Liver (tissue), 8 donors: ENCODE measurements at regions not wholly inside any gene's neighbourhood (a gene's known extent, or its start where the extent isn't known, plus 50 kb on each side); places are given as distances from the start of the nearest gene placed in this dataset.

ENCODE experiments used
- DNase-seq: peaks from one replicate; pipeline ENCODE4 v3.0.0-alpha.2; 2017; ENCODE audit warnings: low spot score
- H3K27ac ChIP-seq, 2 donors: one replicate each; pipeline ENCODE4 v1.7.0; 2013; ENCODE audit warnings: inconsistent platforms in 2 of 2, low read length in 2 of 2, control low read depth in 1 of 2, low read depth in 1 of 2, mild to moderate bottlenecking in 1 of 2
- H3K27me3 ChIP-seq, 4 donors: one replicate each; pipeline versions ENCODE4 v1.6.1 to v1.7.0; 2013; ENCODE audit warnings: low read length in 3 of 4, inconsistent platforms in 1 of 4, mild to moderate bottlenecking in 1 of 4, moderate library complexity in 1 of 4; ENCODE audit not compliant: control insufficient read depth in 4 of 4, insufficient read depth in 4 of 4
- H3K36me3 ChIP-seq, 4 donors: one replicate each; pipeline versions ENCODE4 v1.6.1 to v1.7.0; 2013; ENCODE audit warnings: low read length in 3 of 4, mild to moderate bottlenecking in 3 of 4, low read depth in 1 of 4, moderate library complexity in 1 of 4; ENCODE audit not compliant: control insufficient read depth in 4 of 4, insufficient read depth in 3 of 4
- H3K4me1 ChIP-seq, 4 donors: one replicate each; pipeline versions ENCODE4 v1.6.1 to v1.7.0; 2013; ENCODE audit warnings: low read length in 3 of 4, mild to moderate bottlenecking in 3 of 4, moderate library complexity in 1 of 4; ENCODE audit not compliant: control insufficient read depth in 4 of 4, insufficient read depth in 4 of 4
- H3K4me3 ChIP-seq, 3 donors: one replicate each; pipeline versions ENCODE4 v1.6.1 to v1.7.0; 2013; ENCODE audit warnings: low read length in 3 of 3, control low read depth in 1 of 3, low read depth in 1 of 3, mild to moderate bottlenecking in 1 of 3
- H3K9ac ChIP-seq, 2 donors: one replicate each; pipeline ENCODE4 v1.7.0; 2013; ENCODE audit warnings: low read length in 2 of 2, mild to moderate bottlenecking in 2 of 2, moderate library complexity in 2 of 2, control low read depth in 1 of 2, low read depth in 1 of 2
- H3K9me3 ChIP-seq, 4 donors: one replicate each; pipeline versions ENCODE4 v1.6.1 to v1.7.0; 2013; ENCODE audit warnings: low read length in 3 of 4; ENCODE audit not compliant: control insufficient read depth in 4 of 4
- ATF3 ChIP-seq: IDR thresholded peaks from 2 replicates; pipeline ENCODE4 v1.6.1; 2016; ENCODE audit warnings: antibody characterized with exemption
- EGR1 ChIP-seq, 2 donors: IDR thresholded peaks; 2 replicates each; pipeline ENCODE4 v1.6.1; 2016 to 2018; ENCODE audit warnings: antibody characterized with exemption in 2 of 2, low read depth in 2 of 2
- FOXA1 ChIP-seq: IDR thresholded peaks from 2 replicates; pipeline ENCODE4 v1.6.1; 2016; ENCODE audit warnings: antibody characterized with exemption
- FOXA2 ChIP-seq: IDR thresholded peaks from 2 replicates; pipeline ENCODE4 v1.6.1; 2016; ENCODE audit warnings: antibody characterized with exemption
- GABPA ChIP-seq, 2 donors: IDR thresholded peaks in 1 of 2; conservative IDR thresholded peaks in 1 of 2; 2 replicates each; pipeline ENCODE4 v1.6.1; 2016; ENCODE audit warnings: antibody characterized with exemption in 2 of 2, mild to moderate bottlenecking in 1 of 2, moderate library complexity in 1 of 2
- HNF4A ChIP-seq, 2 donors: conservative IDR thresholded peaks; 2 replicates each; pipeline ENCODE4 v1.6.1; 2016; ENCODE audit warnings: antibody characterized with exemption in 2 of 2, mild to moderate bottlenecking in 2 of 2
- HNF4G ChIP-seq: IDR thresholded peaks from 2 replicates; pipeline ENCODE4 v1.6.1; 2016; ENCODE audit warnings: antibody characterized with exemption
- JUND ChIP-seq, 2 donors: IDR thresholded peaks; 2 replicates each; pipeline ENCODE4 v1.6.1; 2016; ENCODE audit warnings: antibody characterized with exemption in 2 of 2
- NR2F2 ChIP-seq: IDR thresholded peaks from 2 replicates; pipeline ENCODE4 v1.6.1; 2016; ENCODE audit warnings: antibody characterized with exemption
- RAD21 ChIP-seq, 2 donors: IDR thresholded peaks; 2 replicates each; pipeline ENCODE4 v1.6.1; 2016; ENCODE audit warnings: antibody characterized with exemption in 2 of 2, mild to moderate bottlenecking in 2 of 2
- REST ChIP-seq: IDR thresholded peaks from 2 replicates; pipeline ENCODE4 v1.6.1; 2016; ENCODE audit warnings: antibody characterized with exemption, mild to moderate bottlenecking
- RXRA ChIP-seq, 2 donors: IDR thresholded peaks; 2 replicates each; pipeline ENCODE4 v1.6.1; 2017 to 2018; ENCODE audit warnings: antibody characterized with exemption in 2 of 2, mild to moderate bottlenecking in 1 of 2
- SP1 ChIP-seq: IDR thresholded peaks from 2 replicates; pipeline ENCODE4 v1.6.1; 2018; ENCODE audit warnings: antibody characterized with exemption, mild to moderate bottlenecking
- TAF1 ChIP-seq: conservative IDR thresholded peaks from 2 replicates; pipeline ENCODE4 v1.6.1; 2016; ENCODE audit warnings: antibody characterized with exemption, mild to moderate bottlenecking
- YY1 ChIP-seq: IDR thresholded peaks from 2 replicates; pipeline ENCODE4 v1.6.1; 2016; ENCODE audit warnings: antibody characterized with exemption, mild to moderate bottlenecking
- ZBTB33 ChIP-seq: IDR thresholded peaks from 2 replicates; pipeline ENCODE4 v1.6.1; 2016; ENCODE audit warnings: antibody characterized with exemption
- WGBS: extraction: QIAGEN DNeasy Blood & Tissue Kit; methylation state at CpG from one replicate; pipeline ENCODE4 v1.1.7; 2013; 5-methylcytosine and 5-hydroxymethylcytosine counted together
- TF ChIP-seq, protein P1 (sequence below): fragments of 150-350 bp; IDR thresholded peaks from 2 replicates; pipeline ENCODE4 v1.5.1; 2017; ENCODE audit warnings: improper control_type of control experiment, low read depth, low read length; ENCODE audit not compliant: missing input control
- TF ChIP-seq, protein P2 (sequence below): IDR thresholded peaks from 2 replicates; pipeline ENCODE4 v1.6.1; 2016; ENCODE audit warnings: antibody characterized with exemption
- donor health status: healthy.
- donor health status: healthy.
- donor health status: healthy.
- donor health status: healthy.
- donor health status: healthy.

- TF ChIP-seq, protein P1, sequence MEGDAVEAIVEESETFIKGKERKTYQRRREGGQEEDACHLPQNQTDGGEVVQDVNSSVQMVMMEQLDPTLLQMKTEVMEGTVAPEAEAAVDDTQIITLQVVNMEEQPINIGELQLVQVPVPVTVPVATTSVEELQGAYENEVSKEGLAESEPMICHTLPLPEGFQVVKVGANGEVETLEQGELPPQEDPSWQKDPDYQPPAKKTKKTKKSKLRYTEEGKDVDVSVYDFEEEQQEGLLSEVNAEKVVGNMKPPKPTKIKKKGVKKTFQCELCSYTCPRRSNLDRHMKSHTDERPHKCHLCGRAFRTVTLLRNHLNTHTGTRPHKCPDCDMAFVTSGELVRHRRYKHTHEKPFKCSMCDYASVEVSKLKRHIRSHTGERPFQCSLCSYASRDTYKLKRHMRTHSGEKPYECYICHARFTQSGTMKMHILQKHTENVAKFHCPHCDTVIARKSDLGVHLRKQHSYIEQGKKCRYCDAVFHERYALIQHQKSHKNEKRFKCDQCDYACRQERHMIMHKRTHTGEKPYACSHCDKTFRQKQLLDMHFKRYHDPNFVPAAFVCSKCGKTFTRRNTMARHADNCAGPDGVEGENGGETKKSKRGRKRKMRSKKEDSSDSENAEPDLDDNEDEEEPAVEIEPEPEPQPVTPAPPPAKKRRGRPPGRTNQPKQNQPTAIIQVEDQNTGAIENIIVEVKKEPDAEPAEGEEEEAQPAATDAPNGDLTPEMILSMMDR = no peak
- TF ChIP-seq GABPA (IDR thresholded peaks at IDR 0.05 in 1 of 2, conservative IDR thresholded peaks at IDR 0.05 in 1 of 2) (no peak), RAD21 (IDR thresholded peaks at IDR 0.05) (no peak), SP1 (no peak), HNF4A (conservative IDR thresholded peaks at IDR 0.05) (no peak), RXRA (IDR thresholded peaks at IDR 0.05) (no peak), HNF4G (no peak), TAF1 (no peak), YY1 (no peak), FOXA1 (no peak), FOXA2 (no peak)
Measured at GRCh38 chr12:33587784-33588712, 148.4 kb upstream of the SYT10 start (continued).

DNA sequence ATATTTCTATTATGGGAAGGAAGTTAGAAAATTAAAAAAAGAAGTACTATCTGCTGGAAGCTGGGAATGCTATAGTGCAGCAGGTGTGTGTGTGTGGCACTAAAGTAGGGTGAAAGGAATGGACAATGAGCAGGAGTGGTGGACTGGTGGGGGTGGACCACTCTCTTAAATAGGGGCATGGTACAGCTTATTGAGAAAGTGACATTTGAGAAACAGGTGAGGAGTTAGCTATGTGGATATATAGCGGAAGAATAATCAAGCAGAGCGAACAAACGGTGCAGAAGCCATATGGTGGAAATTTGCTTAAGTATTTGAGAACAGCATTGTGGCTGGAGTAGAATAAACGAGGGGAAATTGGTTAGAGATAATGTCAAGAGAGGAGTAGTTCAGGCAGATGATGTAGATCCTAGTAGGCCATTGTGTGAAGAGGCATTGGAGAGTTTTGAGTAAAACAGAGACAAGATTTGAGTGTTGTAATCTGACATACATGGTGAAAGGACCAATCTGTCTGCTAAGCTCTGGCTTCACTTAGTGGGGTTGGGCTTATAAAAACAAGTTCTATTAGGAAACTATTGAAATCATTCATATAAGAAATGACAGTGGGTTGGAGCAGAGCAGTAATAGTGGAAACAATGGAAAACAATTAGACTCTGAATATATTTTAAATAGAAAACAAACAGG lies 149.2 kb upstream of the SYT10 start:
- no peak for DNase-seq
- Histone ChIP-seq H3K27ac (no peak overlapping the region), H3K9me3 (peaks cover 0 to under 1% (median 0%) of the 10 kb centered on the region in 4 donors), H3K4me3 (no peak overlapping the region), H3K36me3 (no peaks in the 10 kb centered on the region), H3K4me1 (no peaks in the 10 kb centered on the region), H3K9ac (no peak overlapping the region), H3K27me3 (no peaks in the 10 kb centered on the region)
- 64% methylated on average over 4 of the region's 4 CpGs for WGBS
- no peak for TF ChIP-seq HNF4G
- TF ChIP-seq, protein P2, sequence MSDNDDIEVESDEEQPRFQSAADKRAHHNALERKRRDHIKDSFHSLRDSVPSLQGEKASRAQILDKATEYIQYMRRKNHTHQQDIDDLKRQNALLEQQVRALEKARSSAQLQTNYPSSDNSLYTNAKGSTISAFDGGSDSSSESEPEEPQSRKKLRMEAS = no peak
- TF ChIP-seq REST = no peak
- no peak for TF ChIP-seq GABPA (IDR thresholded peaks at IDR 0.05 in 1 of 2, conservative IDR thresholded peaks at IDR 0.05 in 1 of 2)
- no peak for TF ChIP-seq ATF3
- TF ChIP-seq YY1 = no peak
- no peak for TF ChIP-seq HNF4A (conservative IDR thresholded peaks at IDR 0.05)
- no peak for TF ChIP-seq NR2F2
- no peak for TF ChIP-seq FOXA1
- TF ChIP-seq SP1 = no peak
- TF ChIP-seq FOXA2 = no peak
- TF ChIP-seq RXRA (IDR thresholded peaks at IDR 0.05) = no peak
- TF ChIP-seq ZBTB33 = no peak
- TF ChIP-seq, protein P1 = no peak
- no peak for TF ChIP-seq JUND (IDR thresholded peaks at IDR 0.05)
- no peak for TF ChIP-seq EGR1 (IDR thresholded peaks at IDR 0.05; ENCODE audit: low read depth in 2 of 2)
- TF ChIP-seq RAD21 (IDR thresholded peaks at IDR 0.05) = no peak
- no peak for TF ChIP-seq TAF1
